ENCODE measurements at regions not wholly inside any gene's neighbourhood (a gene's known extent, or its start where the extent isn't known, plus 50 kb on each side); places are given as distances from the start of the nearest gene placed in this dataset.

- Histone ChIP-seq H3K4me3 (no peak overlapping the region), H3K9me3 (no peaks in the 10 kb centered on the region), H3K4me1 (no peaks in the 10 kb centered on the region), H3K36me3 (no peaks in the 10 kb centered on the region), H3K27me3 (no peaks in the 10 kb centered on the region), H3K27ac (no peak overlapping the region)
- no peak for TF ChIP-seq POLR2A (IDR thresholded peaks at IDR 0.05)
- TF ChIP-seq CTCF (IDR thresholded peaks at IDR 0.05) = no peak
- DNase-seq = no peak
- intact Hi-C loops (cut with DNase I) = no loop called here
- 40 to 43% methylated on average over 2 of the region's 2 CpGs for WGBS, 2 donors
Observed at GRCh38 chr13:63156816-63157215, 1741.2 kb upstream of the PCDH20 start.

- intact Hi-C loops (cut with DNase I) = no loop called here
- no peak overlapping the region for H3K4me3 ChIP-seq
- 78 to 81% methylated on average over 3 of the region's 3 CpGs for WGBS, 2 donors
- no peak for DNase-seq
- no peaks in the 10 kb centered on the region for H3K36me3 ChIP-seq
- peaks cover 0 to 13% (median 0%) of the 10 kb centered on the region in 3 donors for H3K9me3 ChIP-seq
- no peaks in the 10 kb centered on the region for H3K27me3 ChIP-seq
- no peak overlapping the region for H3K27ac ChIP-seq
- no peaks in the 10 kb centered on the region for H3K4me1 ChIP-seq
- TF ChIP-seq CTCF (IDR thresholded peaks at IDR 0.05) (no peak), POLR2A (IDR thresholded peaks at IDR 0.05) (no peak)
Observed at GRCh38 chr13:63149375-63149774, 1733.7 kb upstream of the PCDH20 start.

GRCh38 chr13:63139277-63139676 is 1723.6 kb upstream of the PCDH20 start:
- Histone ChIP-seq H3K4me1 (no peaks in the 10 kb centered on the region), H3K4me3 (no peak overlapping the region), H3K36me3 (no peaks in the 10 kb centered on the region), H3K27ac (no peak overlapping the region), H3K9me3 (no peaks in the 10 kb centered on the region), H3K27me3 (no peaks in the 10 kb centered on the region)
- no peak for DNase-seq
- TF ChIP-seq POLR2A (IDR thresholded peaks at IDR 0.05) = no peak
- TF ChIP-seq CTCF (IDR thresholded peaks at IDR 0.05) = no peak
- intact Hi-C loops (cut with DNase I) = no loop called here

GRCh38 chr13:63129995-63130394 is 1714.3 kb upstream of the PCDH20 start:
- H3K27me3 ChIP-seq = no peaks in the 10 kb centered on the region
- no peaks in the 10 kb centered on the region for H3K9me3 ChIP-seq
- intact Hi-C loops (cut with DNase I) = no loop called here
- no peak overlapping the region for H3K27ac ChIP-seq
- no peak for DNase-seq
- no peak for TF ChIP-seq CTCF (IDR thresholded peaks at IDR 0.05)
- H3K4me1 ChIP-seq = no peaks in the 10 kb centered on the region
- no peaks in the 10 kb centered on the region for H3K36me3 ChIP-seq
- no peak overlapping the region for H3K4me3 ChIP-seq

- 77 to 84% methylated on average over 2 of the region's 2 CpGs for WGBS, 2 donors
- DNase-seq = no peak
- Histone ChIP-seq H3K27me3 (no peaks in the 10 kb centered on the region), H3K4me1 (no peaks in the 10 kb centered on the region), H3K27ac (no peak overlapping the region), H3K36me3 (no peaks in the 10 kb centered on the region), H3K4me3 (no peak overlapping the region), H3K9me3 (no peaks in the 10 kb centered on the region)
- TF ChIP-seq POLR2A (IDR thresholded peaks at IDR 0.05) (no peak), CTCF (IDR thresholded peaks at IDR 0.05) (no peak)
- intact Hi-C loops (cut with DNase I) = no loop called here
Observed at GRCh38 chr13:63128716-63129115, 1713.1 kb upstream of the PCDH20 start.
